ENCODE measurements at regions not wholly inside any gene's neighbourhood (a gene's known extent, or its start where the extent isn't known, plus 50 kb on each side); places are given as distances from the start of the nearest gene placed in this dataset.
A peak's percentile ranks its signal among the peaks of the same experiment; 100 is the strongest.

- intact Hi-C loops (cut with DNase I; ENCODE audit: low total_unique reads): no loop called here
- Histone ChIP-seq H3K4me3 (no peak overlapping the region), H3K36me3 (ENCODE audit: low read depth, missing control alignments) (no peaks in the 10 kb centered on the region), H3K4me1 (no peaks in the 10 kb centered on the region), H3K27me3 (no peaks in the 10 kb centered on the region), H3K27ac (no peak overlapping the region), H3K9me3 (no peaks in the 10 kb centered on the region)
- no peak for DNase-seq
- TF ChIP-seq POLR2A (IDR thresholded peaks at IDR 0.05) (no peak), CTCF (IDR thresholded peaks at IDR 0.05) (no peak)
These were observed 144.7 kb downstream of the CYP26A1 start for GRCh38 chr10:93218386-93218785.

GRCh38 chr10:93219347-93219746 is 145.7 kb downstream of the CYP26A1 start:
- no peaks in the 10 kb centered on the region for H3K27me3 ChIP-seq
- no peaks in the 10 kb centered on the region for H3K9me3 ChIP-seq
- H3K4me3 ChIP-seq: no peak overlapping the region
- 88 to 93% methylated on average over 1 of the region's 1 CpG for WGBS, 2 donors
- intact Hi-C loops (cut with DNase I; ENCODE audit: low total_unique reads): no loop called here
- no peaks in the 10 kb centered on the region for H3K36me3 ChIP-seq (ENCODE audit: low read depth, missing control alignments)
- DNase-seq: no peak
- H3K4me1 ChIP-seq: no peaks in the 10 kb centered on the region
- no peak for TF ChIP-seq POLR2A (IDR thresholded peaks at IDR 0.05)
- no peak for TF ChIP-seq CTCF (IDR thresholded peaks at IDR 0.05)
- no peak overlapping the region for H3K27ac ChIP-seq

GRCh38 chr10:93220296-93221170 is 146.8 kb downstream of the CYP26A1 start:
- no peaks in the 10 kb centered on the region for H3K36me3 ChIP-seq (ENCODE audit: low read depth, missing control alignments)
- H3K4me1 ChIP-seq: no peaks in the 10 kb centered on the region
- intact Hi-C loops (cut with DNase I; ENCODE audit: low total_unique reads): no loop called here
- no peaks in the 10 kb centered on the region for H3K27me3 ChIP-seq
- no peak for TF ChIP-seq POLR2A (IDR thresholded peaks at IDR 0.05)
- TF ChIP-seq CTCF (IDR thresholded peaks at IDR 0.05): no peak
- 51 to 58% methylated on average over 33 of the region's 33 CpGs for WGBS, 2 donors
- no peaks in the 10 kb centered on the region for H3K9me3 ChIP-seq
- no peak overlapping the region for H3K27ac ChIP-seq
- peak overlapping the region in 1 of 2 donors; percentile 36 for H3K4me3 ChIP-seq
- no peak for DNase-seq

- intact Hi-C loops (cut with DNase I; ENCODE audit: low total_unique reads): no loop called here
- DNase-seq: no peak
- H3K27me3 ChIP-seq: no peaks in the 10 kb centered on the region
- no peaks in the 10 kb centered on the region for H3K4me1 ChIP-seq
- H3K27ac ChIP-seq: no peak overlapping the region
- no peaks in the 10 kb centered on the region for H3K36me3 ChIP-seq (ENCODE audit: low read depth, missing control alignments)
- WGBS, 2 donors: 64 to 68% methylated on average over 6 to 18 of the region's 18 CpGs
- no peaks in the 10 kb centered on the region for H3K9me3 ChIP-seq
- no peak for TF ChIP-seq POLR2A (IDR thresholded peaks at IDR 0.05)
- no peak for TF ChIP-seq CTCF (IDR thresholded peaks at IDR 0.05)
- peak overlapping the region in 1 of 2 donors; percentile 36 for H3K4me3 ChIP-seq
These were observed 147.4 kb downstream of the CYP26A1 start for GRCh38 chr10:93221171-93221496.

- Histone ChIP-seq H3K36me3 (ENCODE audit: low read depth, missing control alignments) (no peaks in the 10 kb centered on the region), H3K27ac (no peak overlapping the region), H3K4me1 (no peaks in the 10 kb centered on the region), H3K4me3 (no peak overlapping the region), H3K9me3 (no peaks in the 10 kb centered on the region), H3K27me3 (no peaks in the 10 kb centered on the region)
- TF ChIP-seq CTCF (IDR thresholded peaks at IDR 0.05): no peak
- TF ChIP-seq POLR2A (IDR thresholded peaks at IDR 0.05): no peak
- WGBS, 2 donors: 79 to 96% methylated on average over 5 of the region's 5 CpGs
- intact Hi-C loops (cut with DNase I; ENCODE audit: low total_unique reads): no loop called here
- DNase-seq: no peak
These were observed 147.8 kb downstream of the CYP26A1 start for GRCh38 chr10:93221521-93221920.
